Mononuclear cell (primary cell): ENCODE measurements at regions not wholly inside any gene's neighbourhood (a gene's known extent, or its start where the extent isn't known, plus 50 kb on each side); places are given as distances from the start of the nearest gene placed in this dataset.

Source experiments
- H3K27me3 ChIP-seq: 2 replicates; pipeline ENCODE4 v1.6.0; 2011; ENCODE audit warnings: low read length, control low read depth; ENCODE audit not compliant: insufficient read depth
- H3K4me1 ChIP-seq: 2 replicates; pipeline ENCODE4 v1.5.1; 2011; ENCODE audit warnings: mild to moderate bottlenecking, low read length, control low read depth; ENCODE audit not compliant: insufficient read depth
- H3K4me3 ChIP-seq: 2 replicates; pipeline ENCODE4 v1.5.1; 2011; ENCODE audit warnings: mild to moderate bottlenecking, low read length, moderate library complexity
- H3K9me3 ChIP-seq: 2 replicates; pipeline ENCODE4 v1.5.1; 2011; ENCODE audit warnings: low read depth, mild to moderate bottlenecking, control low read depth, low read length

DNA sequence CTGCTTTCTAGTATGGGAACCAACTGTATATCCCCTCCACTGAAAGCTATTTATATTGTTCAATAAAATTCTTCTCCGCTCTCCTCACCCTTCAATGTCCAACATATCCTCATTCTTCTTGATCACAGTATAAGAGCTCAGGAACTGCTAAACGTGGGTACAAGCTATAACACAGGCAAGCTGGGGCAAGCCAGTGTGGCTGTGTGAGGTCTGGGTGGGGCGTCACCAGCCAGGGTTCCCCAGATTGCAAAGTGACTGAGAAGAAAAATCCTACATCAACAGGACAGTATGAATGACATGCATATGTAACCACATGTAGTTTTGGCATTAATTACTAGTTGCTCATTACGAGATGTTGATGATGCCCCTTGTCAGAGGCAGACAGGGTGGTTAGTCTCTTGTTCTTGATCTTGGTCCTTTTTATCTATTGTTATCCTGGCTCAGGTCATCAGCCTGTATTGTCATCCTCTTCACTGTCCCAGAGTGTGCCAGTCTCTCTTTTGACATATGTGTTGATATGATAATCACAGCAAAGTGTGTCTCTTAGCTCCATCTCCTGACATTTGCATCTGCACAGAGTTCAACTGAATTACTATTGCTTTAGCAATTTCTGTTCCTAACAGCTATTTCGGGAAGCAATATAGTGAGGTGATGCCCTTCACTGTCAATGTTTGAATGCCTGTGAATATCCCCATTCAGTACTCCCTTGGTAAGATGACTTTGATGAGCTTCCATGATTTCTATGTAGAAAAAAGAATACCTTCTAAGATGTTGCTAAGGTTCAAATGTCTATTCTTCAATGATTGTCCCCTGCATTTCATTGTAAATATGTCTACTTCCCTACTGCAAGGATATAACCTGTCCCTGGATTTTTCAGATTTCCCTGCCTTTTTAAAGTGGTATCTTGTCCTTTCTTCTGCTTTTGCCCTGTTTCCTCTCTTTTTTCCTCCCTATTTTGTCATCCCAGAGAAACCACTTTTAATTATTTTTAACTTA is 140.3 kb downstream of the MAT2B start:
- no peaks in the 10 kb centered on the region for H3K4me1 ChIP-seq
- no peaks in the 10 kb centered on the region for H3K9me3 ChIP-seq
- H3K27me3 ChIP-seq = no peaks in the 10 kb centered on the region
- H3K4me3 ChIP-seq = no peak overlapping the region

DNA sequence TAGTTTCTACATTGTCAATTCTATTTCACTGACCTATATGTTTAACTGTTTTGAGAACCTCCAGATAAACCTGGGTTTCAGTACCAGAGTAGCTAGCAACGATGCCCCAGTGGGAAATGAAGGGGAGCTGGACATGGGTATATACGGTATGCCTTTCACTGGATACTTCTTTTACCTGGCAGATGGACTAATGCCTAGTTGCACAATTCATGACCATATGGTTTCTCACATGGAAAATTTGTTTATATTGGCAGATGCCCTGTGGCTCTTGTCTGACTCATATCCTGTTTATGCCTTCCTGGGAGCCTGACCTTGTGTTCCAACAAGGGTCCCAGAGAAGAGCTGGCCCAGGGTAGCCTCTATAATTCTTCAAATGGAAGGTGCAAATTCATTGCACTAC is 144.1 kb downstream of the MAT2B start:
- Histone ChIP-seq H3K4me3 (no peak overlapping the region), H3K9me3 (peaks cover 6% of the 10 kb centered on the region), H3K4me1 (no peaks in the 10 kb centered on the region), H3K27me3 (no peaks in the 10 kb centered on the region)

DNA sequence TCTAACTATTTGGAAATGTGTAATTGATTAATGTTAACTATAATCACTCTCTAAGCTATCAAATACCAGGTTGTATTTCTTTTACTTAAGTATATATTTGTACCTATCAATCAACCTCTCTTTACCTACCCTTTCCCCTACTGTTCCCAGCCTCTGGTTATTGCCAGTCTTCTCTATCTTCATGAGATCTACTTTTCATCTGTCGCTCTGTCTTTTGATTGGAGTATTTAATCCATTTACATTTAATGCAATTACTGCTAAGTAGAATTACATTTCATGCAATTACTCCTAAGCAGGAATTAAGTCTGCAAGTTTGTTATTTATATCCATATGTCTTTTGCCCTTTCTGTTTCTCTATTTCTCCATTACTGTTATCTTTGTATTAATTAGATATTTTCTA is 148.1 kb downstream of the MAT2B start:
- H3K27me3 ChIP-seq = no peaks in the 10 kb centered on the region
- no peak overlapping the region for H3K4me3 ChIP-seq
- H3K4me1 ChIP-seq = no peaks in the 10 kb centered on the region
- peaks cover 6% of the 10 kb centered on the region for H3K9me3 ChIP-seq

DNA sequence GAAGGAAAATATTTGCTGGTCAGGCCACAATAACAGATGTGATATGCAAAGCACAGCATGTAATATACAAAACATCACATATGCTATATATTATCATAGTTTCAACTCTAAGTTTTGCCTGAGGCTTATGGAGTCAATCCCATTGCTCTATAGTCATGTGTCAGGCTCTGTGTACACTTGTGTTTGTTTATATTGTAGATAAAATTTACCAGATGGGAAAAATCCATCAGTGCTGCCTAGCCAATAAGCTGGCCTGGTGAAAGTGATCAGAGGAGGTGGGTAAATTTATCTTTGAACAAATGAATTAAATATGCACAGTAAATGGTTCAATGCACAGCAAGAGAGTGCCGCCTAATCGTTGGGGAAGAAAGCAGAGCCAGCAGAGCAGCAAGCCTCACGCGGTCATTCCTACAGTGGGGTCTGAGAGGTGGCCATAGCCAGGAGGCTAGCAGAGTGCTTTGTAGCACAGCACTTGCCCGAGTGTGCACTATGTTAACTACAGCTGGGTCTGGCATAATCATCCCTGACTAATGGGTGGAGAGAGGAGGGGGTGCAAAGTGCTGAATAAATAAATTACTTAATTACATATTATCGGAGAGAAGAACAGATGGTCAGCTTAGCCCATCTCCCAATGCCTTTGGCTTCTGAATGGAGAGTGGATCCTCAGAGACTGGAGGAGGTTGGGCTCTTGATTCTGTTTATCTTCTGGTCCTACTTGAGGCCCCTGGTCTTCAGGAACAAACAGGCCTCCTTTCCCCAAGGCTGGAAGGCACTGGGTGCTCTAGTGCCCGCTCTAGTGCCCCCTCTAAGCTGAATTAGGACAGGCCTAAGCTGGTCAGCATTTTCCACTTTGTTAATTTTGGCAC is 153.5 kb downstream of the MAT2B start:
- peaks cover 20% of the 10 kb centered on the region for H3K4me1 ChIP-seq
- no peak overlapping the region for H3K4me3 ChIP-seq
- peaks cover 2% of the 10 kb centered on the region for H3K9me3 ChIP-seq

DNA sequence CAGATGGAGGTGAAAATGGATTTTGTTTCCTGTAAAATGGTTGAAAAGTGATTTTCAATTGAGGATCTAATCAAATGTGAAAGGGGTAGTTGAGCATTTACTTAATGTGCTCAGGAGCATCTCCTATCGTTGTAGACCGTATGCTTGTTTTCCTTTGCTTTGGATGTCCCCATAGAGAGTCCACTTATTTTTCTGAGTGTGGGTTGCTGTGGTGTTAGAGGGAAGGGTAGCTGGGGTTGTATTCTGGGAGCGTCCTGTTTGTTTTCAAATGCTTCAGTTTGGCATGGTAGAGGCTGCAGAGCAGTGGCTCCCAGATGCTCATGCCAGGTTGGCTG is 154.1 kb downstream of the MAT2B start:
- Histone ChIP-seq H3K4me1 (peaks cover 20% of the 10 kb centered on the region), H3K27me3 (no peaks in the 10 kb centered on the region), H3K4me3 (no peak overlapping the region), H3K9me3 (no peaks in the 10 kb centered on the region)

More for the DNA sequence above, 153.5 kb downstream of the MAT2B start:
- no peaks in the 10 kb centered on the region for H3K27me3 ChIP-seq

DNA sequence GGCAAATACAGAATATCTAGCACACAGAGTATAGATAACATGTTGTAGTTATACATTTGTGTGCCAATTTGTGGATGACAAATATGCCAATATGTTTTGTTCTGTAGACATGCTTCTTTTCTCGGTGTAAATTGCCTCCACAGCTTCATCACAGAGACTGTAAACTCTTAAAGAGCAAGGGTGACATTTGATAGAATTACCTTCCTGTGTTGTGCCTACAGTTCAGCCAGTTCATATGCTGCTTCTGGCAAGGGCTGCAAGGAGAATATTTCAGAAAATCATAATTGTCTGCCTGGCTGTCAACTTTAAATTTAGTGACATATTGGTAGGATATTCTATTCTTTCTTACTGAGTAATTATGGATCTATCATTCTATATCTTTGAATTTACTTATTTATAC is 155.1 kb downstream of the MAT2B start:
- H3K4me3 ChIP-seq = no peak overlapping the region
- no peaks in the 10 kb centered on the region for H3K9me3 ChIP-seq
- H3K4me1 ChIP-seq = peaks cover 20% of the 10 kb centered on the region
- no peaks in the 10 kb centered on the region for H3K27me3 ChIP-seq

DNA sequence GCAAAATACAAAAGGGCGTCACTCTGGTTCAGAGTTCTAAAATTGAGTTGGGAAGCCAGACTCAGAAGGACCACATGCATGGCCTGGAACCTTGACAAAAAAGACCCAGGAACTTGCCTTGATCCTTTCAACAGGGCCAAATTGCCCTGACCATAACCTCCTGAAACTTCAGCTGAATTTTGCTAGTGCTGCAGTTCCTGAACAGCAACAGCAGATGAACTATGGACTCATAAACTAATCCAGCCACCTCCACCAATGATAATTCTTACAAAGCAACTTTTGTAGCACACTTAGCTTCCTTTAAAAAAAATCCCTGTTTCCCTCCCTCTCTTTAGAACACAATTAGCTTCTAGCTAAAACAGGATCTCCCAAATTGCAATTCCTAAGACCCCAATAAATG is 155.9 kb downstream of the MAT2B start:
- H3K4me3 ChIP-seq = no peak overlapping the region
- no peaks in the 10 kb centered on the region for H3K27me3 ChIP-seq
- H3K4me1 ChIP-seq = peaks cover 20% of the 10 kb centered on the region
- no peaks in the 10 kb centered on the region for H3K9me3 ChIP-seq

DNA sequence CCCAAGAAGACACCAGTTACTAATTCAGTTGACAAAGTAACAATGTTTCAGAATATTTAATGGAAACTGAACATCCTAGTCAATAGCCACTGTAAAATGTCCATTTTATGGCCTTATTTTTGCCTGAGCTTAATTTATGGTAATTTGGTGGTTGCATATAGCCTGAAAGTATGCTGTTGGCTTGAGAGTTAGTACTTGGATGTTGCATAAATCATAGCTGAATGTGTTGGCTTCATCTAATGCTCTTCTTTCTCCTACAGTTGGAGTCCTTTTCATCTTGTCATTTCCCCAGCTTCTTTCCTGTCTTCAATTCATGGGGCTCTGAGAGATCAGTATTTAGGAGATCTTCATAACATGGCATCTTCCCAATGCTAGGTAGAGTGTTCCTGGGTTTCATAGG is 164.6 kb downstream of the MAT2B start:
- no peaks in the 10 kb centered on the region for H3K9me3 ChIP-seq
- no peaks in the 10 kb centered on the region for H3K4me1 ChIP-seq
- H3K27me3 ChIP-seq = no peaks in the 10 kb centered on the region
- no peak overlapping the region for H3K4me3 ChIP-seq

DNA sequence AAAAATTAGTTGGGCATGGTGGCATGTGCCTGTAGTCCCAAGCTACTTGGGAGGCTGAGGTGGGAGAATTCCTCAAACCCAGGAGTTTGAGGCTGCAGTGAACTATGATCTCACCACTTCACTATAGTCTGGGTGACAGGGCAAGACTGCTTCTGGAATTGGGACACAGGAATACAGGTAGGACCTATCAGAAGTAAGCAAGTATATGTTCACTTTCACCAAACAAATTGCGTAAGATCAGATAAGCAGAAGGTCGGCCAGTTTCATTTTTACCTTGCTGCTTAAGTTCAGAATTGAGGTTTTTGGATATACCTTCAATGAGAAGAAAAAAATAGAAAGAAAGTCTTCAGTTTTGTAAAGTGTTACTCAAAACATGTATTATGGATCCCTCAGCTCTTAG is 171.7 kb downstream of the MAT2B start:
- Histone ChIP-seq H3K4me3 (no peak overlapping the region), H3K9me3 (no peaks in the 10 kb centered on the region), H3K27me3 (no peaks in the 10 kb centered on the region), H3K4me1 (no peaks in the 10 kb centered on the region)

GRCh38 chr5:163682234-163682633 is 176.8 kb downstream of the MAT2B start:
- H3K9me3 ChIP-seq = no peaks in the 10 kb centered on the region
- no peaks in the 10 kb centered on the region for H3K4me1 ChIP-seq
- H3K27me3 ChIP-seq = no peaks in the 10 kb centered on the region
- H3K4me3 ChIP-seq = no peak overlapping the region

DNA sequence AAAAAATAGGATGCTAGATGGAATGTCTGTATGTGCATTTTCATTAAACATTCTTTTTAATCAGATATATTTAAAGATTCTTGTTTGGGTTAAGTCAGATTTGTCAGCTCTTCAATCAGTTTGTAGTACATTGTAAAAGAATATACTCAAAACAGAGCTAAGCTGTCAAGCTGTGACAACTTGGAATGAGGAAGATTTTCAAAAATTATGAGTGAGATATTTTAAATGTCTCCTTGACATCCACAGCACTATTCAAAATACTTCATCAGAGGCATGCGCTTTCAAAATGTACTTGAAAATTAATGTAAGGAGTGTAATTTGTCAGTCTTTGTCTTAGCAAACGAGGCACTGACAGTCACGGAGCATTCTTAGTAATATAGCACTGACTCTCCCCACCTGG is 182.0 kb downstream of the MAT2B start:
- Histone ChIP-seq H3K4me3 (no peak overlapping the region), H3K27me3 (no peaks in the 10 kb centered on the region), H3K4me1 (no peaks in the 10 kb centered on the region), H3K9me3 (no peaks in the 10 kb centered on the region)

DNA sequence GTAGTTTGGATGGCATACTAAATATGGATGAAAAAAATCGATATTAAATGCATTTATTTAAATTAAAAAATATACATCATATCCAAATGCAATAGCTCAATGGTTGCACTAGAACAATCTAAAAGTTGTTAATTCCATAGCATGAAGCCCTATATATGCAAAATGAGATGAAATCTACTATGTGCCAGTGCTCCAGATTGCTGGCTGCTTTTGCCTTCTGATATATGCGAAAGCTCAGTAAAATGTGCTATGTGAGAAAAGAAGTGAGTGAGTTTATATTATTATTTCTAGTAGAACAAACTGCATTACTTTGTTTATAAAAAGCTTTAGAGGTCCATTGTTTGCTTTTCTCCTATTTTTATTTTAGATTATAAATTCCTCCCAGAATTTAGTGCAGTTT is 186.7 kb downstream of the MAT2B start:
- no peaks in the 10 kb centered on the region for H3K9me3 ChIP-seq
- H3K4me1 ChIP-seq = peaks cover 4% of the 10 kb centered on the region
- H3K27me3 ChIP-seq = no peaks in the 10 kb centered on the region
- no peak overlapping the region for H3K4me3 ChIP-seq

GRCh38 chr5:163695830-163696578 is 190.6 kb downstream of the MAT2B start:
- H3K27me3 ChIP-seq = no peaks in the 10 kb centered on the region
- peaks cover 4% of the 10 kb centered on the region for H3K4me1 ChIP-seq
- no peak overlapping the region for H3K4me3 ChIP-seq

DNA sequence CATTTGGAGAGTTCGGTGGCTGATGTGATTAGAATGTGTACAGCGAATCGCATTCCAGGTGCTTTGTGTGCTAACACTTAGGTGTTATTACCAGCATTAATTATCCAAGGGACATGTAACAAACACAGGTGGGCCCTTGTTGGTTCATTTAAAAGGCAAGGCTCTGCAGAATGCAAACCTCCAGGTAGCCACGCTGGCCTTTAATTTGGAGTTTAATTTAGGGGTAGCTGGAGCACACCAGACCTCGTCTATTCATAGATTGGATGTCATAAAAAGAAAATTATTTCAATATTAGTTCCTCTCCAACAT is 191.1 kb downstream of the MAT2B start:
- no peak overlapping the region for H3K4me3 ChIP-seq
- H3K27me3 ChIP-seq = no peaks in the 10 kb centered on the region
- H3K4me1 ChIP-seq = peaks cover 4% of the 10 kb centered on the region
- no peaks in the 10 kb centered on the region for H3K9me3 ChIP-seq

More at GRCh38 chr5:163695830-163696578, 190.6 kb downstream of the MAT2B start:
- no peaks in the 10 kb centered on the region for H3K9me3 ChIP-seq
